ENCODE measurements at regions not wholly inside any gene's neighbourhood (a gene's known extent, or its start where the extent isn't known, plus 50 kb on each side); places are given as distances from the start of the nearest gene placed in this dataset.

GRCh38 chr2:215876139-215876936 is 137.0 kb downstream of the MREG start:
- TF ChIP-seq CTCF (IDR thresholded peaks at IDR 0.05 in 2 of 3, conservative IDR thresholded peaks at IDR 0.05 in 1 of 3; ENCODE audit: insufficient read depth in 2 of 3, low read depth in 1 of 3, low read length in 3 of 3), result no peak
- TF ChIP-seq SP1 (CRISPR knock-in tag; IDR thresholded peaks at IDR 0.05), result no peak
- no peak for TF ChIP-seq CBX2 (IDR thresholded peaks at IDR 0.05; ENCODE audit: insufficient read depth, low read length, poor library complexity, severe bottlenecking)
- no peak for TF ChIP-seq SMARCA5 (IDR thresholded peaks at IDR 0.05)
